ENCODE measurements at regions not wholly inside any gene's neighbourhood (a gene's known extent, or its start where the extent isn't known, plus 50 kb on each side); places are given as distances from the start of the nearest gene placed in this dataset.

DNA sequence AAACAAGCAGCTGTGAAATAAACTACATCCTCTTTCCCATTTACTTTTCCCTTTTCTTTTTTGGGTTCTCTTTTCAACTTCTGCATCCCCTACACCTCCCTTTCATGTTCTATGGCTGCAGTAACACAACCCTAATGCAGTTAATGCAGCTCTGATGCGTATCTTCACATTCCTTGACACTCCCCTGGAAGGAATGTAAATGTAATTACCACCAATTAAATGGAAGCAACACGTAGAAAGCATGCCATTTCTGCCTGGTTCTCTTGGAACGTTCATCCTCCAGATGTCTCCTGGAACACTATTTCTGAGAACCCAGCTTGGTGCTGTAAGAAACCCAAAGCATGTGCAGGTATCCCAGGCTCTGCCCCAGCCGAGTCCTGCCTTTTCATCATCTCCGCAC is 166.8 kb upstream of the FREM2 start:
- no peak for DNase-seq

DNA sequence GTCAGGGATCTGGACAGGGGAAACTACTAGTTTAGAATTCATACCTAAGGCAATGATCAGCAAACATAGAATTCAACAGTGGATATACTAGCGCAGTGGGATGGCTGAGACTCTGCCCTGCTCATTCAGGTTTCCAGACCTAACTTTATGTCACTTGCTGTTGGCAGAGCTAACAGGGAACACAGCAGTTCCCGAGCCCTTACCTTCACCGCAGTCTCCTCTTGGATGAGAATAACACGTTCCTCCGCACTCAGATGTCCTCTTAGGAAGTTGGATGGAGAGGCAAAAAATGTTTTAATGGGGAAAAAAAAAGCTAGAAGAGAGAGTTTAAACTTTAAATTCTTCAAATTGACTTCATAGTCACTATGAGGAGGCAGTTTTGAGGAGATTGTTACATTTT is 159.7 kb upstream of the FREM2 start:
- DNase-seq, result no peak

DNA sequence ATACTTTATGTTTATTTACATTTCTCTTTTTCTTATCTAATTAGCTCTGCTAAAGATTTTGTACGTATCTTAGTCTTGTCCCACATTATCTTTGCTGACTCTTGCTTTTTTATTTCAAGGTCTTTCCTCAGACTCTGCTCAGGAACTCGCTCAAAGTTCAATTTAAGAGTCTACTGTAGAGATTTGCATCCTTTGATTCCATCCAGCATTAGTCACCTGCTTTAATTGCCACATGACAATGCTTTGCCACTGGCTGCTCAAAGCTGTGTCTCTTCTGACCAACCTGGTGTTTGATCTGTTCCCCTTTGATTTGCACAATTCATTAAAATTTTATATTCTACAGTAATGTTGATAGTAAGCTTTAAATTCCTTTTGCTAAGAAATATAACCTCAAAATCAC is 157.9 kb upstream of the FREM2 start:
- no peak for DNase-seq

DNA sequence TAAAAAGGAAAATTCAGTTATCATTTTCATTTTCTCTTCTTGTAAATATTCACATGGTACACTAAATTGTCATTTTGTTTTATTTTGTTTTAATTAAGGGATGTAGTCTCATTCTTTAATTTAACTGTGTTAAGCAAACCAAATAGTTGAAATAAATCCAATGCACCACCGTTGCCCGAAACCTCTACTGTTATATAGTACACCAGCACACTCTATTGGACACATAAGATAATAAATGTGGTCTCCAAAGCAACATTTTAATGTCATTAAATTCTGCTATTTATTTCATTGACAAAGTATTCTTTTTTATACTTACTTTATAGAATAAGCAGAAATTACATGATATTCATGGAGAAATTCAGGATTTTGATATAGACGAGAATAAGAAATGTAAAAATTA is 156.4 kb upstream of the FREM2 start:
- peak in 1 of 2 donors; percentile 1 for DNase-seq

DNA sequence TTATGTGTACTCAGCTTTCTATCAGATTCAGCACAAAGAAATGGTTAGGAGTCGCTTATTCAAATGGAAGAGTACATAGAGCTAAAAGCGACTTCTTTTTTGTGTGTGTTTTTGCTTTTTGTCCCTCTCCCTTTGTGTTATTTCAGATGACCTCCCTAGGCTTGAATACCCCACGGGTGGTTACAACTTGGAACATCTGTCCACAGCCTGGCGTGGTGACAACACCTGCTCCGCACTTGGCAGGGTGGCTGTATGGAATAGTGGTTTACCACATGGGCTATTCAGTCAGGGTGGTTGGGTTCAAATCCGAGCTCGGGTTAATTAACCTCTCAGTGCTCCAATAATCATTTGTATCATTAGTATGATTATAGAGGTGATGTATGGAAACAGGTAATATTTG is 151.6 kb upstream of the FREM2 start:
- no peak for DNase-seq

DNA sequence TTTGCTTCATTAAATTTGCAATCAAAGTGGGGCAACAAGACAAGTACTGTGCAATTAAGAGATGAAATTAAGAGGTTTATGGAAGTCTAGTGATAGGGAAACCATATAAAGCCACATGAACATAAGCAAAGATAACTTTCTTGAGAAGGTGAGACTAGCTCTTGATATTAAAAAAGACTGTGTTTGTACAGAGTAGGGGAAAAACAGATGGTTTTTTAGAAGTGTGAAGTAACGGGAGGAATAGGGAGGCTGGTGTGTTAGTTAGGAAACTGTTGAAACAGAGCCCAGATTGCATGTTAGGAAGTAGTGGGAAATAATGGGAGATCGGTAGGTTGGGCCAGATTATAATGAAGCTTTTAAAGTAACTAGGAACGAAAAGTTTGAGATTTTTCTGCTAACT is 149.8 kb upstream of the FREM2 start:
- no peak for DNase-seq

DNA sequence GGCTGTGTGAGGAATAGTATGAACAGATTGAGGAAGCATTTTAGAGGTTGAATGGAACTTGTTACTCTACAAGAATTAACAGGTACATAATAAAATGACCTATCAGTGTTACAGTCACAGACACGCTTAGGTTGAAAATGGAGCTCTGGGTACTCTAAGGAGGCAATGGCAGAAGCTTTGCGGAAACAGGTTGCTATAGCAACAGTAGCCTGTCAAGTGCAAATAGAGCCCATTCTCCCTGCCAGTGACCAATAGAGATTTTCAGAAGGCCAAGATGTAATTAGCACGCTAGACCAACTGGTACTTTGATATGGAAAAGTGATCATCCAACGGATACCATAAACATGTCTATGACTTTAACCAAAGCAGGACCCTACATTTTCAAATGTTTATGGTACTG is 148.5 kb upstream of the FREM2 start:
- DNase-seq, result no peak

DNA sequence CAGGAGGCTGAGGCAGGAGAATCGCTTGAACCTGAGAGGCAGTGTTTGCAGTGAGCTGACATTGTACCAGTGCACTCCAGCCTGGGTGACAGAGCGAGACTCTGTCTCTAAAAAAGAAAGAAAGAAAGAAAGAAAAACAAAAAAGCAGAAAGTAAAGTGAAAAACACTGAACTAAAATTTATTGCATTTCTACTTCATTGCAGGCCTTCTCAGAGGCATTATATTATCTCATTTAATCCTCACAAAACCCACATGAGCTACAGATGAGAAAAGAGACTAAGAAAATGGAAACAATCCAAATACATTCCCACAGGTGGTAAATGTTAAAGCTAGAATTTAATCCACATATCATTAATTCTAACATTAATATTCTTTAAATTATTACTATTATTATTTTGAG is 147.2 kb upstream of the FREM2 start:
- DNase-seq, result no peak

DNA sequence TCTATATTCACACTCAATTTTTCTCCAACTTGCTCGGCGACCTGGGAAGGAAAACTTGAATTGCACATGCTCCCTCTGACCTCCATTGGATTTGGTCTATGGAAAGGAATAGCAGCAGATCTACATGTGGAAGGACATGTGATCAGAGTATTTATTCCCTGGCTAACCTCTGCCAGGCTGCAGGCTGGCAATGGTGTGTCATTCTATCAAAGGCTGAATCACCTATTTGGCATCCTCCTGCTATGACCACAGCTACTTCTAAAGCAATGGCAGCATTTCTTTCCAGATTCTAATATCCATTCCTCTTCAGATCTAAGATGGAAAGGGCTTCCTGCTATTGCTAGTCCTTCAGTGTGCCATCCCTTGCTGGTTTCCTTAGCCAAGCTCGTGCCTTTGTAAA is 144.3 kb upstream of the FREM2 start:
- no peak for DNase-seq

DNA sequence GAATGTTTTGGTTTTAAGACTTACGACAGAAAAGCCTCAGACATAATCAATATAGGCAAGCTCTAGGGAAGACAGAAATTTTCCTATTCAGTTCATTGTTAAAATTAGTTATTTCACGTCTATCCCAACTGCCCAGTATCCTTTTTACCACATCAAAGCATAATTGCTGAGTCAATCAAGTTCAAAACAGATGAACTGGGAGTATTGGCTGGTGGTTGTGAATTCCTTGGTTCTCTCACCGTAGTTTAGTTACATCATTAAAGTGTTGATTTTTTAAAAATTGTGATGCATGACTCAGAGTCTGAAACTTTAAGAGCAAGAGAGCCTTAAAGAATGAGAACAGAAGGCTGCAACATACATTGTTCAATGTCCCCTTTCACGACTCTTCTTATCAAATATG is 143.3 kb upstream of the FREM2 start:
- DNase-seq, result no peak

DNA sequence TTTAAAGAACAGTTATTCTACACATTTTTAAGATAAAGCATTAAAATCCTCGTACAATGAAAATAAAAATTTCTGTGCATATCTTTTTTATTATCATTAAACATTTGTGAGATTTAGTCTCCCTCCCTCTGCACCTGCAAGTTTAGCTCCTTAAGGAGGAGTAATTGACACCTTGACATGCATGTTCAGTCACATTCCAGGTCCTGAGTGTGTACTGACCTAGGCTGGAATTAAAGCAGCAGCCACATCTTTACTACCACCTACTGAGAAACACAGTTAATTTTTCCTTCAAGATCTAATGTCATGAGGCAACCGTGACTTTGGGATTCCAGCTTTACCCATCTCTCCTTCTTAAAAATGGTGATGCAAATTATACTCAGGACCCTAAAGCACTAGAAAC is 123.1 kb upstream of the FREM2 start:
- no peak for DNase-seq

DNA sequence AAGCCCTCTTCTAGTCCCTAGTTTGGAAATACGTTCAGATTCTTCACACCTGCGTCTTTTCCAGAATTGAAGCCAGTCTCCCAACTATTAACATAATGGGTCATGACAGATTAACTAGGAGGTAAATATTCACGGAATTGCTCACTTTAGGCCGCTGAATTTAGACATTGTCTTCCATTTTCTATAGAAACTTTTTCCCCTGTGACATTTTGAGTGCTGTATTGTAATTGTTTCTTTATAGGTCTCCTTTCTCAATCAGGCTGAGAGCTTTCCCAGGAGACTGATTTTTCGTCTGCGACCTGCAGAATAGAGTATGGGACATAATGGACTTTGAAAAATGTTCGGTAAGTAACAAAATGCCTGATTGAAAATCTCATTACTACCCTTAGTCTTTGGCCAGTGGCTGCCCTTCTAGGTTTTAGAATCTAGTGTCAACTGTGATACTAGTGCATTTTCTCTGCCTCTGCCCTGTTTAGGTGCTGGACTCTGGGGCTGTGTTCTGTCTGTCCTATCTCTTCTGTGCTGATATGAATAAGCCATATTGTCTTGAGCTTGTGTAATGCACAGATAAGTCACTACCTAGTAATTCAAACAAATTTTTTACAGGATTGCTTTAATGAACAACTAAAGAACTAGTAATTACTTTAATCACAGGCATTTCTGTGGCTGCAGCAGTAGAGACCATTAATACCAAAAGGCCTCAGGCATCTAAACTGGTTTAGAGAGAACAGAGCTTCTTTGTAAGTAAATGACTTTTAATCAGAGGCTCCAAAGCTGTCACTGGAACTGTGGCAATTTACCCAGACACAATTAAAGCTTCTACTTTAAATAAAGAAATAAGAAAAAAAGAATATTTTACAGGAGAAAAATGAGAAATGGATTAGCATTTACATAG is 122.4 kb upstream of the FREM2 start:
- no peak for DNase-seq

DNA sequence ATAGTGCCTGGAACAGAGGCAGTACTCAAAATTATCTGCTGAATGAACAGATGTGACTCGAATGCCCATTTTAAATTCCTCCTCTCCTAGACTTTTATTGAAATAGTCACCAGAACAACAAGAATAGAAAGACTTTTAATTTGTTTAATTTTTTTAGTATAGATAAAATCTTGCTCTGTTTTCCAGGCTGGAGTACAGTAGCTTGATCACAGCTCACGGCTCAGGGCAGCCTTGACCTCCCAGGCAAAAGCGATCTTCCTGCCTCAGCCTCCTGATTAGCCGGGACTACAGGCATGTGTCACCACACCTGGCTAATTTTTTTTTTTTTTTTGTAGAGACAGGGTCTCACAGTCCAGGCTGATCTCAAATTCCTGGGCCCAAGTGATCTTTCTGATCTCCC is 120.9 kb upstream of the FREM2 start:
- DNase-seq, result no peak

DNA sequence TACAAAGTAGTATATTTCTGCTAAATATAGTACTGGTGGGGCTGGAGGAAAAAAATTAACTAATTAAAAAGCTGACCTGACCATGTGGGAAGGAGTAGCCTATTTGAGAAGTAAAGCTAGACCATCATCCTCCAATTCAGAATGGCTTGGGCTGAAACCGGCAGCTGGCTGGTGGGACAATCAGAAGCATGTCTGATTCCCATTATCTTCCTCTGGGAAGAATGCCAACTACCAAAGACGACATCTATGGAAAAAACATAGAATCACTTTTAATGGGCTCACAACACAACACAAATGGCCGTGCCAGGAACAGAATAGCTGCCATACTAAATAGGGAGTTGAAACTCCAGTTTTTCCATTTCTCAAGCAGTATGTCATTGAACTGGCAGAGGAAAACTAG is 120.4 kb upstream of the FREM2 start:
- DNase-seq, result no peak

DNA sequence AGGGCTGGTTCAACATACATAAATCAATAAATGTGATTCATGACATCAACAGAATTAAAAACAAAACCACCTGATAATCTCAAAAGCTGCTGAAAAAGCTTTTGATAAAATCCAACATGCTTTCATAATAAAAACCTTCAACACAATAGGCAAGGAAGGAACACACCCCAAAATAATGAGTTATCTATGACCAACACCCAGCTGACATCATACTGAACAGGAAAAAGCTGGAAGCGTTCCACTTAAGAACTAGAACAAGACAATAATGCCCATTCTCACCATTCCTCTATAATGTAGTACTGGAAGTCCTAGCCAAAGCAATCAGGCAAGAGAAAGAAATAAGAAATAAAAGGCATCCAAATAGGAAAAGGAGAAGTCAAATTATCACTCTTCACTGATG is 116.2 kb upstream of the FREM2 start:
- DNase-seq, result no peak

DNA sequence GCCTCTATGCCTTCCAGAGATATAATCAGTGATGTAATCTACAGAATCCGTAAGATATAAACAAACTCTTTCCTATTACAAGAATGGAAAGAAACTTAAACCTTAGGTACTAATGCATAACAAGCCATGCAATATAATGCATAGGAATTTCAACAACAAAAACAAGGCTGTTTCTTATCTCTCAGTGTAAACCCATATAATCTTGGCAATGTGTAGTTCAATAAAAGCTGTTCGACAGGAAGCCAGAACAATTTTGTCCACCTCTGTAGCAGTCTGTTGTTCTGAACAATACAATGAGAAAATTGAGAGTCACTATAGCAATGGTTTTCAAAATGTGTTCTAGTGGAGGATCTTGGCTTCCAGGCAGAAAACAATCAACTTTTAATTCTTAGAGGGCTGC is 111.5 kb upstream of the FREM2 start:
- DNase-seq, result no peak

DNA sequence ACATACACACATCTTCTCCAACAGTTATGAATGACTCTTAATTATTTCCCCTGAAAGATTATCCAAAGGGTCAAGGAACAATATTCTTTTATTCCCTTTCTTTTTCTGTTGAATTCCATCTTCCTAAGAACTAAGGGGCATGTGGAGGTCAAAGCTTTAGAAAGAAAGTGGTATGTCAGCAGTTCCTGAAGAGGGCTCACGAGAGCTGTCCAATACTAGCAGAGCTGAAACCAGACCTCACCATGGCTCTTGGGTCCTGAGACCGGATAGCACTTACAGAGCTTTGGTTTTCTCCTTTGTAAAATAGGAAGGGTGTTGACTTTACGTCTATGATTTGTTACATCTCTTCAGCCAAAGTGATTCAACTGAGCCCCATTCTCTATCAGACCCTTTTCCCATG is 109.8 kb upstream of the FREM2 start:
- no peak for DNase-seq

DNA sequence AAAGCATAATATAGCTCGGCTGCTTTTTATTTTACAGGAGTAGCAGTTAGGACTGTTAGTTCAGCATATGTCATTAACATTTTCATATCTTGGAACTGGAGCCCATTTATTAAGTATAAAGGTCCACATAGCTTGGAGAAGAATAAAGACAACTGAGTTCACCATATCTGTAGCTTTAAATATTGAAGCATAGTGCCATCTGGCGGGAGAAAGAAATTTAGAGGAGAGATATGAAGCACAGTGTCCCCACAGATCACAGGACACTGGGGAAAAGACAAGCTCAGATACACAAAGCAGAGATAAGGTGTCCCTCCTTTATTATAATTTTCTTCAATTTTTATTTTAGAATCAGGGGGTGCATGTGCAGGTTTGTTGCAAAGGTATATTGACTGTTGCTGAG is 104.7 kb upstream of the FREM2 start:
- DNase-seq, result peak; percentile 1 to 32

DNA sequence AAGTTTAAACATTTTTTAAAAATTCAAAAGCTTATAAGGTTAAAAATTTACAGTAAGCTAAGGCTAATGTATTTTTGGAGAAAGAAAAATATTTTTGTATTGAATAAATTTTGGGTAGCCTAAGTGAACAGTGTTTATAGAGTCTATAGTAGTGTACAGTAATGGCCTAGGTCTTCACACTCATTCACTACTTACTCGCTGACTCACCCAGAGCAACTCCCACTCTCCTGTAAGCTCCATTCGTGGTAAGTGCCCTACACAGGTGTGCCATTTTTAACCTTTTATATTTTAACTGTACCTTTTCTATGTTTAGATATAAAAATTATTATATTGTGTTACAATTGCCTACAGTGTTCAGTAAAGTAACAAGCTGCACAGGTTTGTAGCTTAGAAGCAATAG is 96.6 kb upstream of the FREM2 start:
- no peak for DNase-seq

DNA sequence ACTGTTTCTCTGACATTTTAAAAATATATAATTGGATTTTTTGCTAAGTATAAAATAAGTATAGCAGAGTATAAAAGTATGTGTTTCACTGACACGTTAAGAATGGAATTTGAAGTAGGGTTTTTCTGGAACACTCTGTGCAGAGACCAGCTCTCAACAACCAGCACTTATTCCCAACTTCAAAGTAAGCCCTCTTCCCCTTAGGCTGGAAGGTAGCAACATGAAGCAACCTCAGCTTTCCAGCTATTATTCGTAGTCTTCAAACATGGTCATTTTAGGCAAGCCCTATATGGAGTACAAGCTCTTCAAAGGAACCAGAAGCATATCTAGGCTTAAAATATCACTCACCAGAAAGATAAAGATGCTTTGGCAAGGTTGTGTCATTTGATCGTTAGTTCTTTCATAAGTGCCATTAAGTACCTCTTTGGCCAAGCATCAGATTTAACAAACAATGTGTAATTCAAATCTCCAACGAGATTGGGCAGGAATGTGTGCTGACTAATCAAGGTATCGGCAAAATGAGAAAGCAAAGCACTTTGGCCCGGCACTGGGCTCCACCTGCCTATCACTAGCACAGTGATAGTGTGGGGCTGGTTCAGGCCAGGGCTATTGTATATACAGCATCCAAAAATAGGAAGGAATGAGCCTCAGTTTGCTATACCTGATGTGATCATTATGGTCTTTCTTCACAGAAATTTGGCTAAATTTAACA is 95.9 kb upstream of the FREM2 start:
- no peak for DNase-seq

DNA sequence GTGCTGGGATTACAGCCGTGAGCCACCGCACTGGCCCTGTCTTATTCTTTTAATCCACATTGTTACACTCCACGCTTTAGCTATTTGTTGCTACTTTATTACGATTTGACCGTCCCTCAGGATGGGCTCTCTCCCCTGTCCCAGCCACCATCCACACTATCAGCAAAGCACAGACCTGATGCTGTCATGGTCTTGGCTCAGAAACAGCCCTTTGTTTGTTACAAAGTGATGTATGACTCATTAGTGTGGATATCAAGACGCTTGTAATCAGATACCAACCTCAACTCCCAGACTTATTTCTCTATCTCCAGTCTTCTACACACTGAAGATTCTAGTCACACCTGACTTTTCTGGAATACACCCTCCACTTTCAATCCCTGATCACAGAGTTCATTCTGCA is 84.6 kb upstream of the FREM2 start:
- no peak for DNase-seq

DNA sequence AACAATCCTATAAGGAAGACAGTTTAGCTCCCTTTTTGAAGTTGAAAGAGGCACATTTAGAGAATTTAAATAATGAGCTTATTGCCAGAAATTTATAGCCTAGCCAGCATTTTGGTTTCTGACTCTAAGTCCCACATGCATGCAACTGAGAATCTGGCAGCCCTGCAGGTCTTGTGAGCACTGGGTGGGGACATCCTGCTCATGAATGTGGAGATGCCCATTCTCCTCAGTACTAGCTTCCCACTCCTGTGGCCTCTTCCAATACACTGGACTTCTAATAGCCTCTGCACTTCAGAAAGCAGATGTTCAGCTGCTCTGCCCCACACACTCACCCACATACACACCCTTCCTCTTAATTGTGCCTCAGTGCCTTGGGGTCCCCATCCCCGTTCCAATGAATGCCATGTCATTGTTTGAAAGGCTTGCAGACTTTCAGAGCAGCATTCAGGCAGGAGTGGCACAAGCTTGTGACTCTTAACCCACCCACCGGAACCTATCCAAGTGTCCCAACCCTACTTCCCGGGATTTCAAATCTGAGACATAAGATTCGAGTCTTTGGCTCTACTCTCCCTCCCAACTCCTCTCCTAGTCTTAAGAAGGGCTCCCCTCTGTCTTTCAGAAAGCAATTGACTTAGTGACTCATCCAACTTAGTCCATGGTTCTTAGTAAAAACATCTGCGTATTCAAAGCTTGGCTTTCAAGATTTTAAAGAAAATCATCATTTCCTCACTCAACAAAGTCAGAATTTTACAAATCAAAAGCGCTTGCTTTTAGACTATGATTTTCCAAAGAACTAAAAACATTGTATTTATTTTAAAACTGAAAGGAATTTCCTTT is 80.0 kb upstream of the FREM2 start:
- no peak for DNase-seq

DNA sequence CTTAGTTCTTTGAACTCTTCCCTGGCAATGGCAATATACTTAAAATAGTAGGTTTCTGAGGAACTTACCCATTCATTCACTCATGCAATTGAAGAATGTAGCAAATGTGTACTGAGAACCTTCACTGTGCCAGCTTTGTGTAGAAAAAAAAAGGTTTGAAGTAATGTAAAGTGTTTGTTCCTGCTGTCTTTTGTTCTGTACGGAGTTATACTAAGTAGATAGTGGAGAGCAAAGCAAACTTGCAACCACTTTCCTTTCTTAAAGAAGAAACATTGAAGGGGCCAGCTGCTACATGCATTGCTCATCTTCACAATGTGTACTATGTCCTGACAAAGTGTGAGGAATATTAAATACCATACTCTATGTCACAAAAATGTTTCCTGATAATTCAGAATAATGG is 68.9 kb upstream of the FREM2 start:
- DNase-seq, result no peak

DNA sequence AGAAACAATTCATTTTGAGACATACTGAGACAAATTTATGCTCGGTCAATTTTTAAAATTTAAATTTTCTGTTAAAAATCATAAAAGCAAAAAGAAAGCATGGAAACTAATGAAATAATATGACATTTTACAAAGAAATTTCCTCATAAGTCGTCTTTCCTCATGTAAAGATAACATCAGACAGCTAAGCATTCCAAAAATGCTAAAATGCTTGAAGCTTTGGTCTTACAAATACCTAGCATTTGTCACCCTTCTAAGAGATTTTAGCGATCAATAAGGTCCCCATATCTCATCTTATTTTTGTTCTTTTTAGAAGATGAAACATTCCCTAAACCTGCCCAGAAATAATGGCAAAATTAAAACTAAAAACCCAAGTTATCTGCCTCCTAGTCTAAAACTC is 68.5 kb upstream of the FREM2 start:
- DNase-seq, result no peak

Data from inflammatory macrophage treated with lipopolysaccharide for 1 hour (primary cell).